ENCODE measurements at regions not wholly inside any gene's neighbourhood (a gene's known extent, or its start where the extent isn't known, plus 50 kb on each side); places are given as distances from the start of the nearest gene placed in this dataset.
A peak's percentile ranks its signal among the peaks of the same experiment; 100 is the strongest.

DNA sequence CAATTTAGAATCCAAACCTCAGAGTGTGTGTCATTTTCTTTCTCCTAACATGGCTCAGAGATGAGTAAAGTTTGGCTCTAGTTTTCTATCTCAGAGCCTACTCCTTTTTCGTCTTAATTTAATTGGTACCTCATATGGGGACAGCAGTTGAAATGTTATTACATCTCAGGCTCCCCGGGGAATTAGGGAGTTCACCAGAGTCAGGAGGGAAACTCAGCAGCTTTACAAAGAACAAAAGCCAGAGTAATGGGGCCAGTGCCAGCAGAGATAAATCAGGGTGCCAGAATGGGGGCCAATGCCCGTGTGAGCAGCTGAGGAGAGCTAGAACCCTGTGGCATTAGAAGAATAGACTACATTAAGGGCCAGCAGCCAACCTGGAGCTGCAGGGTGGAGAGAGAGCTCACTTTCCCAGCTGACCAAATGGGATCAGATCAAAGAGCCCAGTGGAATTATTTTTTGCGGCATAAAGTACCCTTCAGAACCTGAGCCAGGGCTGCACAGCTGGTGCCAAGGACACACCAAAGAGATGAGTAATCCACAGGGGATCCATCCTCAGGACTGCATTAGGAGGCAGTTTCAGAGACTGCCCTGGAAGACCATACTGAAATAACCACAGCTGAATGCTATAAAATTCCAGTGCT, 207.1 kb upstream of the DKK2 start:
- FAIRE-seq, result no peak
- Histone ChIP-seq H3K79me2 (ENCODE audit: control insufficient read depth, insufficient read depth, low read length) (no peaks in the 10 kb centered on the region), H3K4me1 (ENCODE audit: control insufficient read depth, insufficient read depth, low read length) (no peaks in the 10 kb centered on the region), H3K4me3 (no peak overlapping the region), H3K27me3 (replicated peaks in 1 of 2; ENCODE audit: control insufficient read depth in 2 of 2, insufficient read depth in 2 of 2, low read length in 1 of 2) (no peaks in the 10 kb centered on the region), H3K4me2 (ENCODE audit: control insufficient read depth, insufficient read depth) (no peak overlapping the region), H3K36me3 (ENCODE audit: control insufficient read depth in 2 of 2, insufficient read depth in 2 of 2, low read length in 1 of 2) (no peaks in the 10 kb centered on the region), H3K9me3 (replicated peaks; ENCODE audit: control insufficient read depth, insufficient read depth, low read length) (no peaks in the 10 kb centered on the region), H3K27ac (ENCODE audit: control insufficient read depth, insufficient read depth) (no peak overlapping the region), H3K9ac (ENCODE audit: control insufficient read depth, insufficient read depth, low read length) (no peak overlapping the region), H4K20me1 (ENCODE audit: control insufficient read depth, insufficient read depth) (no peaks in the 10 kb centered on the region), H2AFZ (ENCODE audit: control insufficient read depth, low read depth, low read length) (no peak overlapping the region)
- peak; percentile 44 for TF ChIP-seq MEF2B (IDR thresholded peaks at IDR 0.05; ENCODE audit: partially characterized antibody, poor library complexity, severe bottlenecking)
- TF ChIP-seq ATF7 (IDR thresholded peaks at IDR 0.05; ENCODE audit: low read depth), result no peak
- WGBS (ENCODE audit: insufficient coverage, insufficient replicate concordance, low lambda C conversion rate, missing lambda C conversion rate), result 18% methylated on average over 4 of the region's 4 CpGs
- SMC1A ChIA-PET (ENCODE audit: uncharacterized antibody, unreplicated experiment), result no interaction called here
- in situ Hi-C loops (cut with MboI), result no loop called here
- POLR2A ChIA-PET, result no interaction called here
- no TSS peak for BruUV-seq (replicated peaks)
- RAD21 ChIA-PET (ENCODE audit: unreplicated experiment), result no interaction called here
- intact Hi-C loops (cut with micrococcal nuclease; ENCODE audit: unreplicated experiment), result no loop called here
- ATAC-seq, result no peak
- no peak for DNase-seq (ENCODE audit: low read depth, low spot score)
- CTCF ChIA-PET, result interaction anchor here (0.5 to 0.8 kb wide), 2 partner anchors 10 to 132 kb away, joined by 4 to 5 read pairs; no protein-coding TSS in a partner anchor

DNA sequence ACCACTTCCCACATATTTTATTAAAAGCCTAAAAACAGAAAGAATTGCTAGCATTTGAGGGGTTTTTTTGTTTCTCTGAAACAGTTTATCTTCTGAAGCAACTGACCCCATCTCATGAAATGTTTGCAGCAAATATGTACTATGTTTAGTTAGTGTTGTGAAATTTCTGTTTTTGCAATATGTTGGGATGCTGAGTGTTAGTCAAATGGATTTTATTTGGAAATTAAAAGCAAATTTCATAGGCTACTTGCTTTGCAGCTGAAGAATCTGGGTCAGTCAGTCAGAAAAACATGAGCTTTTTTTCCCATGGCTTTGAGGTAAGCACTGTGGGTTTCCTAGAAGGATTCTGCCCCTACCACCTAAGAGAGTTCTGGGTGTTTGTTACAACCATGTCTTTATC, 184.9 kb upstream of the DKK2 start:
- no peak overlapping the region for H2AFZ ChIP-seq (ENCODE audit: control insufficient read depth, low read depth, low read length)

More for the DNA sequence above, 184.9 kb upstream of the DKK2 start:
- POLR2A ChIA-PET, result no interaction called here
- H3K9ac ChIP-seq (ENCODE audit: control insufficient read depth, insufficient read depth, low read length), result no peak overlapping the region
- H3K4me2 ChIP-seq (ENCODE audit: control insufficient read depth, insufficient read depth), result no peak overlapping the region
- intact Hi-C loops (cut with micrococcal nuclease; ENCODE audit: unreplicated experiment) (no loop called here), in situ Hi-C loops (cut with MboI) (no loop called here)
- ATAC-seq (no peak), DNase-seq (ENCODE audit: low read depth, low spot score) (no peak), FAIRE-seq (no peak)
- no TSS peak for BruUV-seq (replicated peaks)
- no peak overlapping the region for H3K27ac ChIP-seq (ENCODE audit: control insufficient read depth, insufficient read depth)
- no peaks in the 10 kb centered on the region for H4K20me1 ChIP-seq (ENCODE audit: control insufficient read depth, insufficient read depth)
- TF ChIP-seq MXI1 (IDR thresholded peaks at IDR 0.05; ENCODE audit: low read depth, low read length) (no peak), BHLHE40 (IDR thresholded peaks at IDR 0.05; ENCODE audit: borderline replicate concordance in 1 of 2, low read depth in 2 of 2, low read length in 1 of 2) (no peak), NFXL1 (IDR thresholded peaks at IDR 0.05; ENCODE audit: borderline replicate concordance) (no peak), YBX1 (IDR thresholded peaks at IDR 0.05) (no peak)
- CTCF ChIA-PET, result no interaction called here
- SMC1A ChIA-PET (ENCODE audit: uncharacterized antibody, unreplicated experiment), result no interaction called here
- no peaks in the 10 kb centered on the region for H3K4me1 ChIP-seq (ENCODE audit: control insufficient read depth, insufficient read depth, low read length)
- RAD21 ChIA-PET (ENCODE audit: unreplicated experiment), result no interaction called here
- no peaks in the 10 kb centered on the region for H3K79me2 ChIP-seq (ENCODE audit: control insufficient read depth, insufficient read depth, low read length)
- no peak overlapping the region for H3K4me3 ChIP-seq
- H3K27me3 ChIP-seq (replicated peaks in 1 of 2; ENCODE audit: control insufficient read depth in 2 of 2, insufficient read depth in 2 of 2, low read length in 1 of 2), result no peaks in the 10 kb centered on the region
- no peaks in the 10 kb centered on the region for H3K36me3 ChIP-seq (ENCODE audit: control insufficient read depth in 2 of 2, insufficient read depth in 2 of 2, low read length in 1 of 2)
- no peaks in the 10 kb centered on the region for H3K9me3 ChIP-seq (replicated peaks; ENCODE audit: control insufficient read depth, insufficient read depth, low read length)
